ENCODE measurements at regions not wholly inside any gene's neighbourhood (a gene's known extent, or its start where the extent isn't known, plus 50 kb on each side); places are given as distances from the start of the nearest gene placed in this dataset.

- Histone ChIP-seq H3K9me3 (ENCODE audit: control insufficient read depth, insufficient read depth, low read length) (no peaks in the 10 kb centered on the region), H3K4me2 (ENCODE audit: low read depth, low read length) (no peak overlapping the region), H4K5ac (ENCODE audit: low read depth, low read length) (no peak overlapping the region), H4K8ac (ENCODE audit: low read depth in 2 of 2, low read length in 2 of 2) (no peak overlapping the region), H3K9me1 (ENCODE audit: insufficient read depth, low read length) (no peaks in the 10 kb centered on the region), H2AK9ac (replicated peaks; ENCODE audit: low read depth, low read length, poor library complexity) (no peak overlapping the region), H2BK120ac (ENCODE audit: low read depth, low read length) (no peak overlapping the region), H2BK15ac (ENCODE audit: low read depth, low read length) (no peak overlapping the region), H3K14ac (replicated peaks; ENCODE audit: low read depth, low read length) (no peak overlapping the region), H3K4me3 (ENCODE audit: insufficient read depth, low read depth, low read length) (no peak overlapping the region), H3K23ac (ENCODE audit: low read depth, low read length) (no peak overlapping the region), H3K27me3 (ENCODE audit: control insufficient read depth, insufficient read depth, low read length) (no peaks in the 10 kb centered on the region), H2BK5ac (ENCODE audit: low read depth, low read length, poor library complexity, severe bottlenecking) (no peak overlapping the region), H3K27ac (ENCODE audit: insufficient read depth, low read length) (no peak overlapping the region), H3K9ac (ENCODE audit: low read depth, low read length) (no peak overlapping the region), H3K36me3 (ENCODE audit: control insufficient read depth, insufficient read depth, low read length) (no peaks in the 10 kb centered on the region), H2BK20ac (ENCODE audit: low read depth, low read length) (no peak overlapping the region), H2AK5ac (ENCODE audit: low read depth, low read length) (no peak overlapping the region), H4K20me1 (ENCODE audit: insufficient read depth, low read length) (no peaks in the 10 kb centered on the region), H4K91ac (ENCODE audit: insufficient read depth, low read depth, low read length) (no peak overlapping the region), H3K4me1 (ENCODE audit: control insufficient read depth, insufficient read depth, low read length) (no peaks in the 10 kb centered on the region), H3K56ac (ENCODE audit: extremely low read depth, insufficient read depth, low read length) (no peak overlapping the region), H2AFZ (replicated peaks; ENCODE audit: low read length, poor library complexity) (no peak overlapping the region), H3K4ac (ENCODE audit: low read depth, low read length) (no peak overlapping the region), H3K18ac (ENCODE audit: low read depth, low read length) (no peak overlapping the region), H3K79me1 (ENCODE audit: low read depth in 1 of 2, low read length in 2 of 2) (no peaks in the 10 kb centered on the region)
- no peak for ATAC-seq (ENCODE audit: low read depth)
- DNase-seq, result no peak
- in situ Hi-C loops (cut with MboI; ENCODE audit: low sequenced_read_pairs) (no loop called here), dilution Hi-C loops (cut with HindIII; ENCODE audit: low sequenced_read_pairs, unreplicated experiment) (no loop called here), intact Hi-C loops (cut with micrococcal nuclease) (no loop called here)
- CTCF ChIA-PET, result no interaction called here
- BruUV-seq (replicated peaks), result no TSS peak
- WGBS, 2 experiments (ENCODE audit: extremely low coverage in 2 of 2, insufficient read length in 1 of 2), result no CpG with 5 or more reads among the region's 5 CpGs
- TF ChIP-seq USF2 (IDR thresholded peaks at IDR 0.05; ENCODE audit: low read depth, low read length), result no peak
- no peak for TF ChIP-seq MXI1 (IDR thresholded peaks at IDR 0.05; ENCODE audit: borderline replicate concordance, low read depth, low read length)
- no peak for TF ChIP-seq BHLHE40 (IDR thresholded peaks at IDR 0.05; ENCODE audit: low read depth, low read length)
- no peak for TF ChIP-seq CEBPB (IDR thresholded peaks at IDR 0.05; ENCODE audit: low read depth, low read length)
- no peak for TF ChIP-seq RCOR1 (IDR thresholded peaks at IDR 0.05; ENCODE audit: insufficient replicate concordance, low read length)
- TF ChIP-seq SMC3 (IDR thresholded peaks at IDR 0.05; ENCODE audit: low read depth, low read length), result no peak
- TF ChIP-seq FOS (IDR thresholded peaks at IDR 0.05; ENCODE audit: low read depth, low read length), result no peak
- TF ChIP-seq CTCF (conservative IDR thresholded peaks at IDR 0.05; ENCODE audit: low read depth, low read length), result no peak
- TF ChIP-seq CHD1 (IDR thresholded peaks at IDR 0.05; ENCODE audit: low read depth, low read length), result no peak
- TF ChIP-seq NFE2L2 (IDR thresholded peaks at IDR 0.05; ENCODE audit: low read depth, low read length), result no peak
- no peak for TF ChIP-seq MAZ (IDR thresholded peaks at IDR 0.05; ENCODE audit: borderline replicate concordance, low read depth, low read length)
- no peak for TF ChIP-seq MAFK (IDR thresholded peaks at IDR 0.05; ENCODE audit: low read depth, low read length)
- POLR2A ChIA-PET (ENCODE audit: unreplicated experiment), result no interaction called here
Observed at GRCh38 chr10:105973902-105974301, 1190.6 kb downstream of the SORCS1 start.
